Uterus (tissue), 2 donors: ENCODE measurements at regions not wholly inside any gene's neighbourhood (a gene's known extent, or its start where the extent isn't known, plus 50 kb on each side); places are given as distances from the start of the nearest gene placed in this dataset.

Experiments used
- POLR2A ChIP-seq, 2 donors: fragments of 450-650 bp; IDR thresholded peaks; one replicate each; pipeline ENCODE4 v1.6.1; 2016; ENCODE audit warnings: antibody characterized with exemption in 2 of 2, mild to moderate bottlenecking in 1 of 2, moderate library complexity in 1 of 2
- TF ChIP-seq, protein P1 (sequence below), 4 experiments: fragments of 200-600 bp in 2 of 4; fragments of 450-650 bp in 2 of 4; sonication (generic) in 2 of 4; IDR thresholded peaks; one replicate each; pipeline ENCODE4 v1.5.1; 2016 to 2019; ENCODE audit warnings: antibody characterized with exemption in 4 of 4, mild to moderate bottlenecking in 2 of 4, moderate library complexity in 1 of 4

DNA sequence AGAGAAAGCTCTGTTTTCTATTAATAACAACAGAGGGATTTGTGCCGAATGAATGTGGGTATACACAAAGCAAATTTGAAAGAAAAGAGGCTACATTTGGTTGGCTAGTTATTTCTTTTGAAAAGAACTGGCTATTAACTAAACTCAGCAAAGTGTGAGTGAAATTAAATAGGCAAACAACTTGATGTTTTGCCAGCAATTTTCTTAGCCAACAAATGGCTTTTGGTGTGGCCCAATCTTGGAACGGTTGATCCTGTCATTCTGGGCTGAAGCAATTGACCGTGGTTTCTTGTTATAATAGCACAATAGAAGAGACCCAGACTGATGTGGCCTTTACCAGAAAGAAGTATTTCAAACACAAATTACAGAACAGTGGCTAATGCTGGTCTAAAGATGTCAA lies 898.6 kb downstream of the KCNMA1 start:
- TF ChIP-seq, protein P1, sequence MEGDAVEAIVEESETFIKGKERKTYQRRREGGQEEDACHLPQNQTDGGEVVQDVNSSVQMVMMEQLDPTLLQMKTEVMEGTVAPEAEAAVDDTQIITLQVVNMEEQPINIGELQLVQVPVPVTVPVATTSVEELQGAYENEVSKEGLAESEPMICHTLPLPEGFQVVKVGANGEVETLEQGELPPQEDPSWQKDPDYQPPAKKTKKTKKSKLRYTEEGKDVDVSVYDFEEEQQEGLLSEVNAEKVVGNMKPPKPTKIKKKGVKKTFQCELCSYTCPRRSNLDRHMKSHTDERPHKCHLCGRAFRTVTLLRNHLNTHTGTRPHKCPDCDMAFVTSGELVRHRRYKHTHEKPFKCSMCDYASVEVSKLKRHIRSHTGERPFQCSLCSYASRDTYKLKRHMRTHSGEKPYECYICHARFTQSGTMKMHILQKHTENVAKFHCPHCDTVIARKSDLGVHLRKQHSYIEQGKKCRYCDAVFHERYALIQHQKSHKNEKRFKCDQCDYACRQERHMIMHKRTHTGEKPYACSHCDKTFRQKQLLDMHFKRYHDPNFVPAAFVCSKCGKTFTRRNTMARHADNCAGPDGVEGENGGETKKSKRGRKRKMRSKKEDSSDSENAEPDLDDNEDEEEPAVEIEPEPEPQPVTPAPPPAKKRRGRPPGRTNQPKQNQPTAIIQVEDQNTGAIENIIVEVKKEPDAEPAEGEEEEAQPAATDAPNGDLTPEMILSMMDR (IDR thresholded peaks at IDR 0.05): no peak
- TF ChIP-seq POLR2A (IDR thresholded peaks at IDR 0.05): no peak
